Osteoblast (primary cell): ENCODE measurements at regions not wholly inside any gene's neighbourhood (a gene's known extent, or its start where the extent isn't known, plus 50 kb on each side); places are given as distances from the start of the nearest gene placed in this dataset.

ENCODE experiments used
- DNase-seq: peaks from one replicate; pipeline ENCODE4 v3.0.0; 2011; ENCODE audit warnings: low spot score, mixed read lengths; ENCODE audit not compliant: insufficient read length; ENCODE audit errors: missing footprints
- H2AFZ ChIP-seq: 2 replicates; pipeline ENCODE4 v1.6.0; 2011; ENCODE audit warnings: mild to moderate bottlenecking, low read length
- H3K27ac ChIP-seq: 2 replicates; pipeline ENCODE4 v1.5.1; 2011; ENCODE audit warnings: mild to moderate bottlenecking, low read depth, low read length, moderate library complexity
- H3K27me3 ChIP-seq: 2 replicates; pipeline ENCODE4 v1.6.0; 2012; ENCODE audit warnings: mild to moderate bottlenecking, control low read depth, inconsistent platforms, low read length, moderate library complexity; ENCODE audit not compliant: insufficient read depth
- H3K36me3 ChIP-seq: 2 replicates; pipeline ENCODE4 v1.5.1; 2011; ENCODE audit warnings: mild to moderate bottlenecking, low read length, control low read depth, moderate library complexity; ENCODE audit not compliant: insufficient read depth
- H3K4me1 ChIP-seq: 2 replicates; pipeline ENCODE4 v1.5.1; 2011; ENCODE audit warnings: mild to moderate bottlenecking, low read length, control low read depth, moderate library complexity; ENCODE audit not compliant: insufficient read depth
- H3K4me2 ChIP-seq: 2 replicates; pipeline ENCODE4 v1.6.0; 2011; ENCODE audit warnings: mild to moderate bottlenecking, low read length; ENCODE audit not compliant: insufficient read depth
- H3K4me3 ChIP-seq: fragments of 200-600 bp; sonication (generic); 3 replicates; pipeline ENCODE4 v1.5.1; 2012; ENCODE audit warnings: mild to moderate bottlenecking, low read length, inconsistent platforms; ENCODE audit not compliant: insufficient read depth
- H3K79me2 ChIP-seq: 2 replicates; pipeline ENCODE4 v1.6.0; 2012; ENCODE audit warnings: mild to moderate bottlenecking, low read length, control low read depth, inconsistent platforms; ENCODE audit not compliant: insufficient read depth
- H3K9me3 ChIP-seq: 2 replicates; pipeline ENCODE4 v1.5.1; 2011; ENCODE audit warnings: low read depth, low read length, control low read depth
- H4K20me1 ChIP-seq: 2 replicates; pipeline ENCODE4 v1.6.0; 2012; ENCODE audit warnings: mild to moderate bottlenecking, low read length, control low read depth; ENCODE audit not compliant: insufficient read depth
- CTCF ChIP-seq: IDR thresholded peaks from 2 replicates; pipeline ENCODE4 v1.5.1; 2011; ENCODE audit warnings: mild to moderate bottlenecking, low read depth, low read length, moderate library complexity; ENCODE audit errors: extremely low read depth

- H3K9me3 ChIP-seq: no peaks in the 10 kb centered on the region
- no peaks in the 10 kb centered on the region for H3K79me2 ChIP-seq
- no peak overlapping the region for H3K4me2 ChIP-seq
- H3K27me3 ChIP-seq: no peaks in the 10 kb centered on the region
- no peak overlapping the region for H3K4me3 ChIP-seq
- no peak overlapping the region for H3K27ac ChIP-seq
- no peaks in the 10 kb centered on the region for H3K36me3 ChIP-seq
- H3K4me1 ChIP-seq: no peaks in the 10 kb centered on the region
- TF ChIP-seq CTCF: no peak
- DNase-seq: no peak
- H2AFZ ChIP-seq: no peak overlapping the region
- no peaks in the 10 kb centered on the region for H4K20me1 ChIP-seq
Measured at GRCh38 chr1:38394303-38394702, 347.7 kb upstream of the POU3F1 start.

GRCh38 chr1:38392861-38393260 lies 346.3 kb upstream of the POU3F1 start:
- H3K79me2 ChIP-seq: no peaks in the 10 kb centered on the region
- no peaks in the 10 kb centered on the region for H3K27me3 ChIP-seq
- no peak overlapping the region for H2AFZ ChIP-seq
- H3K36me3 ChIP-seq: no peaks in the 10 kb centered on the region
- H3K9me3 ChIP-seq: no peaks in the 10 kb centered on the region
- no peak overlapping the region for H3K4me3 ChIP-seq
- DNase-seq: no peak
- H4K20me1 ChIP-seq: no peaks in the 10 kb centered on the region
- no peaks in the 10 kb centered on the region for H3K4me1 ChIP-seq
- no peak overlapping the region for H3K4me2 ChIP-seq
- no peak overlapping the region for H3K27ac ChIP-seq
- no peak for TF ChIP-seq CTCF

- no peak for DNase-seq
- H3K4me1 ChIP-seq: no peaks in the 10 kb centered on the region
- no peaks in the 10 kb centered on the region for H3K9me3 ChIP-seq
- no peaks in the 10 kb centered on the region for H3K36me3 ChIP-seq
- no peak overlapping the region for H3K4me2 ChIP-seq
- H3K27ac ChIP-seq: no peak overlapping the region
- H2AFZ ChIP-seq: no peak overlapping the region
- H3K4me3 ChIP-seq: no peak overlapping the region
- no peaks in the 10 kb centered on the region for H3K27me3 ChIP-seq
- no peaks in the 10 kb centered on the region for H3K79me2 ChIP-seq
- no peak for TF ChIP-seq CTCF
- H4K20me1 ChIP-seq: no peaks in the 10 kb centered on the region
Measured at GRCh38 chr1:38381256-38381655, 334.7 kb upstream of the POU3F1 start.

GRCh38 chr1:38376577-38376976 lies 330.0 kb upstream of the POU3F1 start:
- Histone ChIP-seq H3K9me3 (no peaks in the 10 kb centered on the region), H3K4me3 (no peak overlapping the region), H3K4me1 (no peaks in the 10 kb centered on the region), H3K36me3 (no peaks in the 10 kb centered on the region), H4K20me1 (no peaks in the 10 kb centered on the region), H3K27ac (no peak overlapping the region), H3K27me3 (no peaks in the 10 kb centered on the region), H3K79me2 (no peaks in the 10 kb centered on the region), H2AFZ (no peak overlapping the region), H3K4me2 (no peak overlapping the region)
- DNase-seq: no peak
- TF ChIP-seq CTCF: no peak
